Tibial nerve (tissue), 4 donors: ENCODE measurements at regions not wholly inside any gene's neighbourhood (a gene's known extent, or its start where the extent isn't known, plus 50 kb on each side); places are given as distances from the start of the nearest gene placed in this dataset.

Experiments
- DNase-seq, 2 donors: peaks; one replicate each; pipeline ENCODE4 v3.0.0-alpha.2; 2019; ENCODE audit warnings: low spot score in 2 of 2
- H3K27ac ChIP-seq, 4 donors: fragments of 200-600 bp; sonication (generic) in 3 of 4; one replicate each; pipeline ENCODE4 v1.5.1; 2017 to 2019; ENCODE audit warnings: mild to moderate bottlenecking in 1 of 4
- H3K27me3 ChIP-seq, 2 donors: fragments of 200-600 bp; sonication (generic) in 1 of 2; one replicate each; pipeline versions ENCODE4 v1.5.1 to v1.6.0; 2017 to 2019
- H3K36me3 ChIP-seq, 3 donors: fragments of 200-600 bp; sonication (generic); one replicate each; pipeline ENCODE4 v1.5.1; 2018 to 2019
- H3K4me1 ChIP-seq, 4 donors: fragments of 200-600 bp; sonication (generic) in 3 of 4; one replicate each; pipeline ENCODE4 v1.5.1; 2017 to 2019
- H3K4me3 ChIP-seq, 4 donors: fragments of 200-600 bp; sonication (generic) in 3 of 4; one replicate each; pipeline ENCODE4 v1.5.1; 2017 to 2019; ENCODE audit warnings: mild to moderate bottlenecking in 1 of 4, moderate library complexity in 1 of 4
- H3K9me3 ChIP-seq, 4 donors: fragments of 200-600 bp; sonication (generic) in 3 of 4; one replicate each; pipeline ENCODE4 v1.5.1; 2017 to 2019
- CTCF ChIP-seq, 5 experiments: fragments of 200-600 bp in 3 of 5; fragments of 450-650 bp in 2 of 5; sonication (generic) in 3 of 5; IDR thresholded peaks; one replicate each; pipeline ENCODE4 v1.5.1; 2016 to 2019; ENCODE audit warnings: antibody characterized with exemption in 5 of 5, mild to moderate bottlenecking in 3 of 5, moderate library complexity in 2 of 5
- EP300 ChIP-seq, 2 donors: sonication (generic); formaldehyde crosslinking; IDR thresholded peaks; one replicate each; pipeline ENCODE4 v1.6.1; 2017; ENCODE audit warnings: antibody characterized with exemption in 2 of 2, mild to moderate bottlenecking in 1 of 2
- POLR2A ChIP-seq, 2 donors: fragments of 450-650 bp; IDR thresholded peaks; one replicate each; pipeline ENCODE4 v1.6.1; 2017; ENCODE audit warnings: antibody characterized with exemption in 2 of 2, mild to moderate bottlenecking in 2 of 2, moderate library complexity in 2 of 2
- WGBS, 2 donors: methylation state at CpG; one replicate each; pipeline ENCODE4 v1.1.5; 2018; 5-methylcytosine and 5-hydroxymethylcytosine counted together

DNA sequence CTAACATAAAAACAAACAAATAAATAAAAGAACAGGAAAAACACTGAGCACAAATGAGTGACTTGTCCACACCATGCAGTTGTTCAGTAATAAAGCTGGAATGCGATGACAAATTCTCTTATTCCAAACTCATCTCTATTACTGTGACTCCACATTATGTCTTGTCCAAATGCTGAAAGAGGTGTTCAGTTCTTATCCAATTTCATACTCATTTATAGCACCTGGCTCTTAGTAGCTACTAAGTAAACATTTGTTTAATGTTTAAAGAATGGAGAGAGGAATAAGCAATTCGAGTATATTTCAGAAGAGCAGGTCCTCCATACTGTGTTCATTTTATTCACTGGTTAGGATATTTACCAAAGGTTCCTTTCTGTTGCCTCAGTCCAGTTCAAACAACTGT, 439.0 kb upstream of the JAG1 start:
- Histone ChIP-seq H3K9me3 (no peaks in the 10 kb centered on the region), H3K4me1 (no peaks in the 10 kb centered on the region), H3K27me3 (no peaks in the 10 kb centered on the region), H3K27ac (no peak overlapping the region), H3K4me3 (no peak overlapping the region), H3K36me3 (no peaks in the 10 kb centered on the region)
- TF ChIP-seq POLR2A (IDR thresholded peaks at IDR 0.05): no peak
- TF ChIP-seq EP300 (IDR thresholded peaks at IDR 0.05): no peak
- no peak for TF ChIP-seq CTCF (IDR thresholded peaks at IDR 0.05)
- WGBS, 2 donors: 92 to 94% methylated on average over 2 of the region's 2 CpGs
- DNase-seq: no peak

DNA sequence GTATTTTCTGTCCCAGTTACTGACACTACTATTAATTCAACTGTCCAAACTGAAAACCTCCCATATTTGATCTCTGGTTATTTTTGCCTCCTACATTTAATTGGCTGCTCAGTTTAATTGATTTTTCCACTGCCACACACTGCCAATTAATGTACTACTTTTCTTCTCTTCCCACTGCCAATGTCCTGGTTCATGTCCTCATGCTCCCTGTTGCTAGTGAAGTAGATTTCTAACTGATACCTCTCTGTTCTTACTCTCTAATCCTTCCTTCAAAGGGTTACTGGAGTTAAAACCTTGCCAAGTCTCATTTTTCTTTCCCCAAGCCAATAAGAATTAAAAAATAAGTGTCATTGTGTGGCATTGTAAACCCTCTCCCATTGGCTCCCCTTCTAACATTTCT, 440.6 kb upstream of the JAG1 start:
- no peak for DNase-seq
- Histone ChIP-seq H3K27me3 (no peaks in the 10 kb centered on the region), H3K9me3 (no peaks in the 10 kb centered on the region), H3K27ac (no peak overlapping the region), H3K4me1 (no peaks in the 10 kb centered on the region), H3K36me3 (no peaks in the 10 kb centered on the region), H3K4me3 (no peak overlapping the region)
- TF ChIP-seq POLR2A (IDR thresholded peaks at IDR 0.05): no peak
- no peak for TF ChIP-seq EP300 (IDR thresholded peaks at IDR 0.05)
- no peak for TF ChIP-seq CTCF (IDR thresholded peaks at IDR 0.05)

GRCh38 chr20:11117808-11118528, 444.2 kb upstream of the JAG1 start:
- Histone ChIP-seq H3K4me3 (no peak overlapping the region), H3K9me3 (no peaks in the 10 kb centered on the region), H3K27ac (no peak overlapping the region), H3K4me1 (no peaks in the 10 kb centered on the region), H3K27me3 (no peaks in the 10 kb centered on the region), H3K36me3 (no peaks in the 10 kb centered on the region)
- TF ChIP-seq EP300 (IDR thresholded peaks at IDR 0.05) (no peak), POLR2A (IDR thresholded peaks at IDR 0.05) (no peak), CTCF (IDR thresholded peaks at IDR 0.05) (no peak)
- no peak for DNase-seq
- WGBS, 2 donors: 70 to 71% methylated on average over 2 of the region's 2 CpGs

- 83 to 85% methylated on average over 4 of the region's 4 CpGs for WGBS, 2 donors
- no peaks in the 10 kb centered on the region for H3K27me3 ChIP-seq
- no peaks in the 10 kb centered on the region for H3K36me3 ChIP-seq
- H3K9me3 ChIP-seq: no peaks in the 10 kb centered on the region
- DNase-seq: no peak
- H3K4me1 ChIP-seq: no peaks in the 10 kb centered on the region
- no peak for TF ChIP-seq EP300 (IDR thresholded peaks at IDR 0.05)
- no peak for TF ChIP-seq POLR2A (IDR thresholded peaks at IDR 0.05)
- TF ChIP-seq CTCF (IDR thresholded peaks at IDR 0.05): no peak
- no peak overlapping the region for H3K4me3 ChIP-seq
- no peak overlapping the region for H3K27ac ChIP-seq
These were observed 445.1 kb upstream of the JAG1 start for GRCh38 chr20:11118802-11119380.

- Histone ChIP-seq H3K4me3 (no peak overlapping the region), H3K9me3 (no peaks in the 10 kb centered on the region), H3K27ac (no peak overlapping the region), H3K4me1 (no peaks in the 10 kb centered on the region), H3K36me3 (no peaks in the 10 kb centered on the region), H3K27me3 (no peaks in the 10 kb centered on the region)
- DNase-seq: no peak
- TF ChIP-seq EP300 (IDR thresholded peaks at IDR 0.05) (no peak), POLR2A (IDR thresholded peaks at IDR 0.05) (no peak), CTCF (IDR thresholded peaks at IDR 0.05) (no peak)
- WGBS, 2 donors: 88 to 90% methylated on average over 3 of the region's 3 CpGs
These were observed 445.8 kb upstream of the JAG1 start for GRCh38 chr20:11119573-11119972.
